ENCODE measurements at regions not wholly inside any gene's neighbourhood (a gene's known extent, or its start where the extent isn't known, plus 50 kb on each side); places are given as distances from the start of the nearest gene placed in this dataset.

DNA sequence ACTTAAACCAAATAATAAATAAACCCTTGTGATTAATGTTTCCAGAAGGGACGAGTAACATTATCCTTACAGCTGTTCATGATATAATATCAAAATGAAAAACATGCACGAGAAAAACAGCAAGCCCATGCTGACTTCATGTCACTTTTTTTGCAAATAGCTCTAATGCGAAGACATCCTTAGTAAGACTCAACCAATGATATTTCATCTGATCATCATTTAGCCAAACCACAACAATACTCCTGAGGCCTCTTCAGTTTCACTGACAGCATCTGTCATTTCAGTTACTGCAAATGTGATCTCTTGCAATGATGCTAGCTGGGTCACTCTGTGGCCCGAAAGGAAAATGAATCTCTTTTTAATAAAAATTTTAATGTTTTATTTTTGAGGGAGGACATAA, 74.0 kb downstream of the POLR2M start:
- Histone ChIP-seq H3K4me2 (replicated peaks; ENCODE audit: extremely low read depth, low read length, poor library complexity, severe bottlenecking) (no peak overlapping the region), H3K4me1 (ENCODE audit: control insufficient read depth in 1 of 2, insufficient read depth in 2 of 2, low read length in 2 of 2) (no peaks in the 10 kb centered on the region), H3K4me3 (replicated peaks in 1 of 3; ENCODE audit: low read depth in 2 of 3, low read length in 3 of 3) (no peak overlapping the region), H3K36me3 (replicated peaks in 1 of 2; ENCODE audit: control insufficient read depth in 1 of 2, insufficient read depth in 2 of 2, low read length in 2 of 2) (no peaks in the 10 kb centered on the region), H2AFZ (ENCODE audit: insufficient read depth, low read depth, low read length, poor library complexity, severe bottlenecking) (no peak overlapping the region), H3K27ac (ENCODE audit: low read depth in 1 of 2, low read length in 2 of 2) (no peak overlapping the region), H3K27me3 (ENCODE audit: control insufficient read depth in 2 of 2, insufficient read depth in 2 of 2, low read length in 2 of 2) (no peaks in the 10 kb centered on the region), H4K20me1 (ENCODE audit: insufficient read depth, low read length) (no peaks in the 10 kb centered on the region), H3K79me2 (ENCODE audit: insufficient read depth, low read length) (no peaks in the 10 kb centered on the region), H3K9ac (ENCODE audit: insufficient read depth, low read length, poor library complexity, severe bottlenecking) (no peak overlapping the region), H3K9me3 (replicated peaks in 1 of 2; ENCODE audit: control insufficient read depth in 1 of 2, insufficient read depth in 1 of 2, low read length in 2 of 2) (no peaks in the 10 kb centered on the region)
- peaks cover 0 to 1% (median 1%) of the 10 kb centered on the region in 3 donors for H3K27me3 Mint-ChIP-seq (ENCODE audit: low read depth in 3 of 3)
- no peaks in the 10 kb centered on the region for H3K36me3 Mint-ChIP-seq
- no peak overlapping the region for H3K4me3 Mint-ChIP-seq
- TF ChIP-seq, protein P1, sequence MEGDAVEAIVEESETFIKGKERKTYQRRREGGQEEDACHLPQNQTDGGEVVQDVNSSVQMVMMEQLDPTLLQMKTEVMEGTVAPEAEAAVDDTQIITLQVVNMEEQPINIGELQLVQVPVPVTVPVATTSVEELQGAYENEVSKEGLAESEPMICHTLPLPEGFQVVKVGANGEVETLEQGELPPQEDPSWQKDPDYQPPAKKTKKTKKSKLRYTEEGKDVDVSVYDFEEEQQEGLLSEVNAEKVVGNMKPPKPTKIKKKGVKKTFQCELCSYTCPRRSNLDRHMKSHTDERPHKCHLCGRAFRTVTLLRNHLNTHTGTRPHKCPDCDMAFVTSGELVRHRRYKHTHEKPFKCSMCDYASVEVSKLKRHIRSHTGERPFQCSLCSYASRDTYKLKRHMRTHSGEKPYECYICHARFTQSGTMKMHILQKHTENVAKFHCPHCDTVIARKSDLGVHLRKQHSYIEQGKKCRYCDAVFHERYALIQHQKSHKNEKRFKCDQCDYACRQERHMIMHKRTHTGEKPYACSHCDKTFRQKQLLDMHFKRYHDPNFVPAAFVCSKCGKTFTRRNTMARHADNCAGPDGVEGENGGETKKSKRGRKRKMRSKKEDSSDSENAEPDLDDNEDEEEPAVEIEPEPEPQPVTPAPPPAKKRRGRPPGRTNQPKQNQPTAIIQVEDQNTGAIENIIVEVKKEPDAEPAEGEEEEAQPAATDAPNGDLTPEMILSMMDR (IDR thresholded peaks at IDR 0.05) = no peak
- H3K27ac Mint-ChIP-seq = no peak overlapping the region
- peaks cover 9% of the 10 kb centered on the region for H3K4me1 Mint-ChIP-seq
- 100% methylated on average over 3 of the region's 4 CpGs for WGBS (ENCODE audit: insufficient coverage)
- intact Hi-C loops (cut with micrococcal nuclease) = no loop called here
- DNase-seq = no peak
- no peaks in the 10 kb centered on the region for H3K9me3 Mint-ChIP-seq

DNA sequence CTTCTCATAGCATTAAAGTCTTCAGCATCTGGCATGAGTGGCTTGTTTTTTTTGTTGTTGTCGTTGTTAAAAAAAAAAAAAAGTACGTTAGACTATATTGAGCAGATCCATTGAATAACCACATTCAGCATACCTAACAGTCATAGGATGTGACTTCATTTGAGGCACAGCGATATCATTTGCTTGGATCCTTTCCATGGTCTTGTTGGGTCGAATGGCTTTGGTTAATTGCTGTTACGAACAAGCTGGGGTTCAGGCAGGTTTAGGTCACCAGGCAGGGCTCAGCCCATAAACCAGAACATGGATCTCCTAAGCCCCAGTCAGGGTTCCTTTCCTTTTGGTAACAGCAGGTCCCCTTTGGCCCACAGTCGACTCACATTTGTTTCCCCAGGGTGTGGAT, 76.2 kb downstream of the POLR2M start:
- no peak overlapping the region for H2AFZ ChIP-seq (ENCODE audit: insufficient read depth, low read depth, low read length, poor library complexity, severe bottlenecking)
- no peak overlapping the region for H3K4me2 ChIP-seq (replicated peaks; ENCODE audit: extremely low read depth, low read length, poor library complexity, severe bottlenecking)
- 94% methylated on average over 3 of the region's 6 CpGs for WGBS (ENCODE audit: insufficient coverage)
- DNase-seq = no peak
- H3K36me3 Mint-ChIP-seq = no peaks in the 10 kb centered on the region
- intact Hi-C loops (cut with micrococcal nuclease) = no loop called here
- peaks cover 0 to 1% (median 1%) of the 10 kb centered on the region in 3 donors for H3K27me3 Mint-ChIP-seq (ENCODE audit: low read depth in 3 of 3)
- H3K4me3 ChIP-seq (replicated peaks in 1 of 3; ENCODE audit: low read depth in 2 of 3, low read length in 3 of 3) = no peak overlapping the region
- no peak overlapping the region for H3K9ac ChIP-seq (ENCODE audit: insufficient read depth, low read length, poor library complexity, severe bottlenecking)
- no peaks in the 10 kb centered on the region for H4K20me1 ChIP-seq (ENCODE audit: insufficient read depth, low read length)
- H3K36me3 ChIP-seq (replicated peaks in 1 of 2; ENCODE audit: control insufficient read depth in 1 of 2, insufficient read depth in 2 of 2, low read length in 2 of 2) = no peaks in the 10 kb centered on the region
- no peak overlapping the region for H3K4me3 Mint-ChIP-seq
- no peaks in the 10 kb centered on the region for H3K79me2 ChIP-seq (ENCODE audit: insufficient read depth, low read length)
- no peak overlapping the region for H3K27ac Mint-ChIP-seq
- peaks cover 0 to under 1% (median 0%) of the 10 kb centered on the region in 7 donors for H3K9me3 Mint-ChIP-seq
- H3K4me1 Mint-ChIP-seq = peaks cover 9% of the 10 kb centered on the region
- TF ChIP-seq, protein P1 (IDR thresholded peaks at IDR 0.05) = no peak
- no peak overlapping the region for H3K27ac ChIP-seq (ENCODE audit: low read depth in 1 of 2, low read length in 2 of 2)
- H3K9me3 ChIP-seq (replicated peaks in 1 of 2; ENCODE audit: control insufficient read depth in 1 of 2, insufficient read depth in 1 of 2, low read length in 2 of 2) = no peaks in the 10 kb centered on the region
- no peaks in the 10 kb centered on the region for H3K4me1 ChIP-seq (ENCODE audit: control insufficient read depth in 1 of 2, insufficient read depth in 2 of 2, low read length in 2 of 2)
- H3K27me3 ChIP-seq (ENCODE audit: control insufficient read depth in 2 of 2, insufficient read depth in 2 of 2, low read length in 2 of 2) = no peaks in the 10 kb centered on the region
